Stimulated activated CD4-positive, alpha-beta T cell treated with anti-CD3 and anti-CD28 coated beads, TNF-alpha, amount 100 ng/mL, for 4 hours (primary cell): ENCODE measurements at regions not wholly inside any gene's neighbourhood (a gene's known extent, or its start where the extent isn't known, plus 50 kb on each side); places are given as distances from the start of the nearest gene placed in this dataset.

Source experiments
- DNase-seq, 3 experiments: peaks; one replicate each; pipeline ENCODE4 v3.0.0-alpha.2; 2020; ENCODE audit warnings: low read depth in 3 of 3

- DNase-seq = no peak
Observed at GRCh38 chr10:124184208-124184830, 90.9 kb upstream of the CHST15 start.

GRCh38 chr10:124183617-124184016 lies 90.2 kb upstream of the CHST15 start:
- DNase-seq = no peak

GRCh38 chr10:124182088-124182541 lies 88.7 kb upstream of the CHST15 start:
- no peak for DNase-seq

GRCh38 chr10:124181656-124182055 lies 88.3 kb upstream of the CHST15 start:
- no peak for DNase-seq

- DNase-seq = no peak
Observed at GRCh38 chr10:124180947-124181549, 87.7 kb upstream of the CHST15 start.

GRCh38 chr10:124180044-124180745 lies 86.8 kb upstream of the CHST15 start:
- no peak for DNase-seq

- DNase-seq = no peak
Observed at GRCh38 chr10:124179308-124180043, 86.1 kb upstream of the CHST15 start.

GRCh38 chr10:124177180-124177518 lies 83.8 kb upstream of the CHST15 start:
- no peak for DNase-seq

- no peak for DNase-seq
Observed at GRCh38 chr10:124176349-124177179, 83.2 kb upstream of the CHST15 start.

GRCh38 chr10:124175701-124176348 lies 82.4 kb upstream of the CHST15 start:
- DNase-seq = no peak

- no peak for DNase-seq
Observed at GRCh38 chr10:124174673-124175645, 81.6 kb upstream of the CHST15 start.

- DNase-seq = no peak
Observed at GRCh38 chr10:124174071-124174566, 80.7 kb upstream of the CHST15 start.

GRCh38 chr10:124173298-124173900 lies 80.0 kb upstream of the CHST15 start:
- no peak for DNase-seq

- no peak for DNase-seq
Observed at GRCh38 chr10:124172181-124172916, 79.0 kb upstream of the CHST15 start.

GRCh38 chr10:124171561-124171960 lies 78.2 kb upstream of the CHST15 start:
- no peak for DNase-seq

GRCh38 chr10:124170631-124171030 lies 77.2 kb upstream of the CHST15 start:
- no peak for DNase-seq

- DNase-seq = no peak
Observed at GRCh38 chr10:124168991-124169802, 75.8 kb upstream of the CHST15 start.

GRCh38 chr10:124168581-124168980 lies 75.2 kb upstream of the CHST15 start:
- no peak for DNase-seq
